DOHH2 (cell line): ENCODE measurements at regions not wholly inside any gene's neighbourhood (a gene's known extent, or its start where the extent isn't known, plus 50 kb on each side); places are given as distances from the start of the nearest gene placed in this dataset.

ENCODE experiments used
- H3F3A ChIP-seq: fragments of 200-600 bp; sonication (generic), shearing (Covaris generic); 2 replicates; pipeline ENCODE4 v1.6.0; 2016; ENCODE audit warnings: antibody characterized with exemption, mild to moderate bottlenecking; ENCODE audit not compliant: control insufficient read depth, insufficient read depth
- H3K27ac ChIP-seq: fragments of 200-600 bp; sonication (generic); 2 replicates; pipeline ENCODE4 v1.5.1; 2014; ENCODE audit warnings: low read depth, mild to moderate bottlenecking, low read length, moderate library complexity
- H3K27me3 ChIP-seq: fragments of 200-600 bp; sonication (generic); 2 replicates; pipeline ENCODE4 v1.6.1; 2014; ENCODE audit warnings: mild to moderate bottlenecking, low read length, mixed read lengths; ENCODE audit not compliant: control insufficient read depth
- H3K36me3 ChIP-seq: fragments of 200-600 bp; sonication (generic); 2 replicates; pipeline ENCODE4 v1.6.1; 2014; ENCODE audit warnings: mild to moderate bottlenecking, low read length, moderate library complexity, mixed read lengths; ENCODE audit not compliant: control insufficient read depth
- H3K4me1 ChIP-seq: fragments of 200-600 bp; sonication (generic); 2 replicates; pipeline ENCODE4 v1.6.1; 2014; ENCODE audit warnings: mild to moderate bottlenecking, low read length, mixed read lengths; ENCODE audit not compliant: control insufficient read depth
- H3K4me2 ChIP-seq: fragments of 200-600 bp; sonication (generic); 2 replicates; pipeline ENCODE4 v1.6.0; 2014; ENCODE audit warnings: mild to moderate bottlenecking, low read length, moderate library complexity
- H3K4me3 ChIP-seq: fragments of 200-600 bp; sonication (generic); 2 replicates; pipeline ENCODE4 v1.5.1; 2014; ENCODE audit warnings: mild to moderate bottlenecking, low read length, mixed read lengths
- H3K79me2 ChIP-seq: fragments of 200-600 bp; sonication (generic); 2 replicates; pipeline ENCODE4 v1.6.1; 2014; ENCODE audit warnings: mild to moderate bottlenecking, low read length, mixed read lengths; ENCODE audit not compliant: control insufficient read depth
- H3K9me2 ChIP-seq: fragments of 200-600 bp; sonication (generic); replicated peaks from 2 replicates; pipeline ENCODE4 v1.6.1; 2014; ENCODE audit warnings: mild to moderate bottlenecking, low read length, mixed read lengths; ENCODE audit not compliant: control insufficient read depth
- H3K9me3 ChIP-seq: fragments of 200-600 bp; sonication (generic); 2 replicates; pipeline ENCODE4 v1.6.1; 2014; ENCODE audit warnings: antibody characterized with exemption, low read length, mixed read lengths; ENCODE audit not compliant: control insufficient read depth, insufficient read depth
- H4K20me1 ChIP-seq: fragments of 200-600 bp; sonication (generic); 2 replicates; pipeline ENCODE4 v1.6.0; 2014; ENCODE audit warnings: low read depth, mild to moderate bottlenecking, antibody characterized with exemption, low read length, moderate library complexity; ENCODE audit not compliant: control insufficient read depth, insufficient read depth
- CTCF ChIP-seq: fragments of 200-600 bp; sonication (generic); IDR thresholded peaks from one replicate; pipeline ENCODE4 v1.5.1; 2014; ENCODE audit warnings: antibody characterized with exemption, mild to moderate bottlenecking, low read depth, low read length; ENCODE audit not compliant: poor library complexity, severe bottlenecking
- EZH2phosphoT487 ChIP-seq: fragments of 200-600 bp; sonication (generic); IDR thresholded peaks from 2 replicates; pipeline ENCODE4 v1.6.1; 2017; ENCODE audit warnings: borderline replicate concordance, mild to moderate bottlenecking, antibody characterized with exemption, low read length, moderate library complexity, mixed read lengths

GRCh38 chr5:56656846-56657726 is 158.3 kb upstream of the MAP3K1 start:
- H3K27me3 ChIP-seq, result no peaks in the 10 kb centered on the region
- no peaks in the 10 kb centered on the region for H3K9me3 ChIP-seq
- H3K27ac ChIP-seq, result no peak overlapping the region
- H3K4me1 ChIP-seq, result no peaks in the 10 kb centered on the region
- no peak overlapping the region for H3K4me3 ChIP-seq
- no peak overlapping the region for H3K4me2 ChIP-seq
- H3F3A ChIP-seq, result no peaks in the 10 kb centered on the region
- no peak for TF ChIP-seq EZH2phosphoT487
- TF ChIP-seq CTCF, result no peak
- no peaks in the 10 kb centered on the region for H3K79me2 ChIP-seq
- H3K9me2 ChIP-seq, result no peaks in the 10 kb centered on the region
- no peaks in the 10 kb centered on the region for H3K36me3 ChIP-seq
- no peaks in the 10 kb centered on the region for H4K20me1 ChIP-seq

- no peaks in the 10 kb centered on the region for H3F3A ChIP-seq
- no peaks in the 10 kb centered on the region for H3K9me2 ChIP-seq
- no peak for TF ChIP-seq EZH2phosphoT487
- no peak for TF ChIP-seq CTCF
- no peaks in the 10 kb centered on the region for H3K36me3 ChIP-seq
- no peak overlapping the region for H3K4me3 ChIP-seq
- no peaks in the 10 kb centered on the region for H3K4me1 ChIP-seq
- no peaks in the 10 kb centered on the region for H3K27me3 ChIP-seq
- no peaks in the 10 kb centered on the region for H3K79me2 ChIP-seq
- H3K4me2 ChIP-seq, result no peak overlapping the region
- H3K9me3 ChIP-seq, result no peaks in the 10 kb centered on the region
- no peaks in the 10 kb centered on the region for H4K20me1 ChIP-seq
- H3K27ac ChIP-seq, result no peak overlapping the region
Observed at GRCh38 chr5:56651893-56652292, 163.5 kb upstream of the MAP3K1 start.

GRCh38 chr5:56650386-56650785 is 165.0 kb upstream of the MAP3K1 start:
- Histone ChIP-seq H3K27me3 (no peaks in the 10 kb centered on the region), H4K20me1 (no peaks in the 10 kb centered on the region), H3K4me3 (no peak overlapping the region), H3K27ac (no peak overlapping the region), H3K9me3 (no peaks in the 10 kb centered on the region), H3K9me2 (no peaks in the 10 kb centered on the region), H3K4me2 (no peak overlapping the region), H3F3A (no peaks in the 10 kb centered on the region), H3K79me2 (no peaks in the 10 kb centered on the region), H3K4me1 (no peaks in the 10 kb centered on the region), H3K36me3 (no peaks in the 10 kb centered on the region)
- TF ChIP-seq CTCF (no peak), EZH2phosphoT487 (no peak)
